HEK293T (cell line): ENCODE measurements at regions not wholly inside any gene's neighbourhood (a gene's known extent, or its start where the extent isn't known, plus 50 kb on each side); places are given as distances from the start of the nearest gene placed in this dataset.

Experiments
- ARNT ChIP-seq: fragments of 450-650 bp; IDR thresholded peaks from 2 replicates; pipeline ENCODE4 v1.6.1; 2017; ENCODE audit warnings: mild to moderate bottlenecking
- BHLHE40 ChIP-seq: fragments of 450-650 bp; IDR thresholded peaks from 2 replicates; pipeline ENCODE4 v1.6.1; 2016; ENCODE audit warnings: mild to moderate bottlenecking, moderate library complexity, borderline replicate concordance
- CTBP1 ChIP-seq: fragments of 450-650 bp; IDR thresholded peaks from 2 replicates; pipeline ENCODE4 v1.6.1; 2016; ENCODE audit warnings: borderline replicate concordance
- ELF4 ChIP-seq: fragments of 450-650 bp; IDR thresholded peaks from 2 replicates; pipeline ENCODE4 v1.6.1; 2017; ENCODE audit warnings: antibody characterized with exemption
- FOXA1 ChIP-seq: fragments of 450-650 bp; IDR thresholded peaks from 2 replicates; pipeline ENCODE4 v1.6.1; 2016; ENCODE audit warnings: mild to moderate bottlenecking
- FOXK2 ChIP-seq: fragments of 450-650 bp; IDR thresholded peaks from 2 replicates; pipeline ENCODE4 v1.6.1; 2016; ENCODE audit warnings: mild to moderate bottlenecking
- NFRKB ChIP-seq: fragments of 450-650 bp; IDR thresholded peaks from 2 replicates; pipeline ENCODE4 v1.6.1; 2016; ENCODE audit warnings: mild to moderate bottlenecking, moderate library complexity
- SP1 ChIP-seq: fragments of 450-650 bp; IDR thresholded peaks from 2 replicates; pipeline ENCODE4 v1.6.1; 2017
- SUZ12 ChIP-seq: fragments of 450-650 bp; IDR thresholded peaks from 2 replicates; pipeline ENCODE4 v1.6.1; 2016; ENCODE audit warnings: mild to moderate bottlenecking
- TARDBP ChIP-seq: fragments of 450-650 bp; IDR thresholded peaks from 2 replicates; pipeline ENCODE4 v1.6.1; 2016
- TF ChIP-seq, protein P1 (sequence below): fragments of 450-650 bp; IDR thresholded peaks from 2 replicates; pipeline ENCODE4 v1.6.1; 2016

DNA sequence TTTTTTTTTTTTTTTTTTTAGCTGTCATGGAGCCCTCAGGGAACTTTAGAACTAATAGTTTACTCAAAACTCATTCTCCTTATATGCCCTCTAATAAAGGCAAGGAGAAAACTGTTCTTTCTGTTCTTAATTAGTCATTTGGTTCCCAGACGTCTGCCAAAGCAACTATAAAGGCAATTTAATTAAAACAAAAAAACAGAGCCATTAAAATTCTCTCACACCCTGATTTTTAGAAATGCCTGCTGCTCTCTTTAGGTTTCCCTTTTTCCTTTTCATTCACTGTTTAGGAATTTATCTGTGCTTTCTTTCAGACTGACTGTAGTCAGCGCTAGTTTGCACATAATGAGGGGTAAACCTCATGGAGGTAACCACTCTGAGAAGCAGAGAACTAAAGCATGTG, 463.6 kb upstream of the THRB start:
- TF ChIP-seq CTBP1 (no peak), SP1 (no peak), FOXA1 (no peak), ELF4 (no peak), ARNT (no peak), BHLHE40 (no peak), TARDBP (no peak), SUZ12 (no peak), NFRKB (no peak), FOXK2 (no peak)
- TF ChIP-seq, protein P1, sequence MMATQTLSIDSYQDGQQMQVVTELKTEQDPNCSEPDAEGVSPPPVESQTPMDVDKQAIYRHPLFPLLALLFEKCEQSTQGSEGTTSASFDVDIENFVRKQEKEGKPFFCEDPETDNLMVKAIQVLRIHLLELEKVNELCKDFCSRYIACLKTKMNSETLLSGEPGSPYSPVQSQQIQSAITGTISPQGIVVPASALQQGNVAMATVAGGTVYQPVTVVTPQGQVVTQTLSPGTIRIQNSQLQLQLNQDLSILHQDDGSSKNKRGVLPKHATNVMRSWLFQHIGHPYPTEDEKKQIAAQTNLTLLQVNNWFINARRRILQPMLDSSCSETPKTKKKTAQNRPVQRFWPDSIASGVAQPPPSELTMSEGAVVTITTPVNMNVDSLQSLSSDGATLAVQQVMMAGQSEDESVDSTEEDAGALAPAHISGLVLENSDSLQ: no peak
